ENCODE measurements at regions not wholly inside any gene's neighbourhood (a gene's known extent, or its start where the extent isn't known, plus 50 kb on each side); places are given as distances from the start of the nearest gene placed in this dataset.

DNA sequence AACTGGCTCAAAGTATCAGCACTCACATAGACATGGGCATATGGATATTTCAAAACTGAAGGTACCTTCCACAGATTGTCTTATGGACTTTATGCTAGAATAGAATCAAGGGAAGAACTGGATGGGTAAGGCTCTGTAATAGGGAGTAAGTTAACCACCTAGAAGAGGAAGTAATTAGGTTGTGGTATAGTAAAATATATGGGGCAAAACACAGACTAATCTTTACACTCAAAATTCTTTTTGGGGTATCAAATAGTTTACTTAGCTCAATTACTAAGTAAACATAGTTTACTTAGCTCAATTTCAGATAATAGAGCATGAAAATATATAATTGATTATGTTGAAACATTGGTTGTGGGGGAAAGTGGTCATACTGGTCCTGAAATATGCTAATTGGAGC, 94.2 kb upstream of the ATXN1 start:
- no peak for DNase-seq (ENCODE audit: low read depth)

DNA sequence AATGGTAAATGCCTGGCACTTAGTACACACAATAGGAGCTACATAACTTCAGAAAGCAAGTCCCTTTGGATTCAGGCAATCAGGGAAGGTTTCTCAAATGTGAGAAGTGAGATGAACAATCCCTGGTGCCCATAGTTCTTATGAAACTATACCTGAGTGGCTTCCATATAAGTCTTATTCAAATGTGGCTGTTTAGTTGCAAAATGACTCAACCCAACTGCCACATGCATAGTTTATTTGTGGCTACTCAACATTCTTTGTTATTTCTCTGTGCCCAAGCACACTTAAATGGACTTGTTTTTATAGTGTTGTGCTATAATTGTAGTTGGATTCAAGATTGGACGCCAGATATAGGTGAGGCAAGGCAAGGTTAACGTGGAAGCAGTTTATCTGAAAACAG, 93.7 kb upstream of the ATXN1 start:
- no peak for DNase-seq (ENCODE audit: low read depth)

DNA sequence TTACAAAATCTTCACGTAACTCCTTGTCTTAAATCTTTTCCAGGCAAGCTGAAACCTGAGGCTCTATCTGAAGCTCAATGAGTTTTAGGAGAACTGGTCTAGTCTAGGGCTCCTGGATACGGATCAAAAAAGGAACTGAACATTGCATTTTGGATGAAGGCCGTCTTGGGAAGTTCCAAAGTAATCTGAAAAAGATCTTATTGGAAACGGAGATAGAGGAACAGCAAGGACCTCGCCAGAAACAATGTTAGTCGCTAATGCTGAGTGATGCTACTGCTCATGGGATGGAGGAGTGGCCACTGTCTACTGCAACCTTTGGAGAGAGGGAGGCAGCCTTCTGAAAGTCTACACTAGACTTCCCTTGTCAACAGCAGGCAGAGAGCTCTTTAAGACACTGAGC, 91.4 kb upstream of the ATXN1 start:
- no peak for DNase-seq (ENCODE audit: low read depth)

DNA sequence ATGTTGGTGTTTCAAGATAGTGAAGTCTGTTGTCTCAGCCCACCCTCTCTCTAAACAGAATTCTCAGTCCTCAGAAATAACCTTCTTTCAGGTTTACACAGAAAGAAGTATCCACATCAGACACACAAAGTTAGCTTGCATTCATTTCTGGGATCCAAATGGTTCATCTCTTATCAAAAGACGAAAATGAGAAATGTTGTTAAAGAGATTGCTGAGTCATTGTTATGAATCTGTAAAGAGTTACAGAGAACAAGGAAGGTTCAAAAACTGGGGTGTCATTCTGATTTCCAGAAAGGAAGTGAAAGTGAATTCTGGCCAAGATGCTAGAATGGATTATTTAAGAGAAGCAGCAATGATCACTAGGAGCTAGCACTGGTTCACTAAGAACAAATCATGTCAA, 90.5 kb upstream of the ATXN1 start:
- no peak for DNase-seq (ENCODE audit: low read depth)

DNA sequence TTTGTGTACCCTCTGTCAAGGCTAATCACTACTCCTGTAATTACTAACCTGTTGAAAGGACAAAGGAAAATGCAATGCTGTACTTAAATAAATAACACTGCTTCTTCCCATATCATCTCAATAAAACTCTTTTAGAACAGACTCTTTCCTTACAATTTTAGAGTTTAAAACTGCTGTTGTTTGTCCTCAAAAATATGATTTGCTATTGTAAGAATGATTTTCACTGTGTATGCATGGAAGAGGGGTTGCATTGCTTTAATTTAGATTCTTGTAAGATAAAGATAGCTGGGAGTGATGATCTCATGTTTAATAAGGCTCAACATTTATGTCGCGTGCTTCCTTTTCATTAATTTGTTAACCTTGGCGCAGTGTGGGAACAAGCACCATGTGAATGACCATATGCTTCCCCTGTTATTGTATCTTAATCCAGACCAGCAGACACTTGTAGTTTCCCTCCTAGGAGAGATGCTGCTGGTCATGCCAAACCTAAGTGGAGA, 89.8 kb upstream of the ATXN1 start:
- no peak for DNase-seq (ENCODE audit: low read depth)

DNA sequence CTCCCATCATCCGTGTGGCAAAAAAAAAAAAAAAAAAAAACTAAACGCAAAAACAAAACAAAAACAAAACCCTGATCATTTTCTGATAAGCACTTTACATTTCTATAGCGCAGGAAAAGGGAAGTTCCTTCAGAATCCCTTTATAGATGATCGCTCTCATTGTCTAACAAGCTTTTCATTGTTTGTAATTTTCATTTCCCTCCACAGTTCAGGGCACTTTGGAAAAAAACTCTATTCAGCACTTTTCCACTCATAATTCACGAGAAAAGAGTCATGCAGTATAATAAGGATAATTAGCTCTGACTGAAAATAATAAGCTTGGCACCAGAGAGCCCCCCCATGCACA, 89.4 kb upstream of the ATXN1 start:
- no peak for DNase-seq (ENCODE audit: low read depth)

DNA sequence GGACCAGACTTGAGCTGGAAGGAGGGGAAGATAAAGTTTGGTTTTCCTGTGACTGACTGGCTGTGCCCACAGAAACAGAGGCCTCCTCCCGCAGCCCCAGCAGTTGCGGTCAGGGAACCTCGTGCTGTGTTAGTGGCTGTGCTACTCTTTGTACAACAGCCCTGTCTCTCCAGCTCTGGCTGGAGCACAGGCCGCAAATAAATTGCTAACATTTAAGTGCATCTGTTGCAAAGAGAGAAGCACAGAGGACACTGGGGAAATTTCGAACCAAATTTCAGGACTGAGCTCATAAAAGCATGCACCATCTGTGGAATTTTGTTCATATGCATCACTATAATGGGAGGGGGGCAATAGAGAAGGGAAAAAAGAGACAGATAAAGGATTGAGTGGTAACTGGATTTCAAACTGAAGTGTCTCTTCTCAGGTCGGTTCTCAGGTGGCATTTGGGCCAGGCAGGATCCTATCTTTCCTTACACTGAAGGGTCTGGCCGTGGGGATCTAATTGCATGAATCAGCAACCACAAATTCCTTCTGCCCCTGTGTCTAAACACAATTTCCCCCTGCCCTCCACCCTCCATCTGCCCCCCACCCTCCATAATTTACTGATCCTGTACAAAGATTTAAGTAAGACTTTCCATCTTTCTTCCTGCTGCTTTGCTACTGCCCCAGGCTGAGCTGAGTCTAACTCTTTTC, 88.9 kb upstream of the ATXN1 start:
- DNase-seq (ENCODE audit: low read depth), result no peak

DNA sequence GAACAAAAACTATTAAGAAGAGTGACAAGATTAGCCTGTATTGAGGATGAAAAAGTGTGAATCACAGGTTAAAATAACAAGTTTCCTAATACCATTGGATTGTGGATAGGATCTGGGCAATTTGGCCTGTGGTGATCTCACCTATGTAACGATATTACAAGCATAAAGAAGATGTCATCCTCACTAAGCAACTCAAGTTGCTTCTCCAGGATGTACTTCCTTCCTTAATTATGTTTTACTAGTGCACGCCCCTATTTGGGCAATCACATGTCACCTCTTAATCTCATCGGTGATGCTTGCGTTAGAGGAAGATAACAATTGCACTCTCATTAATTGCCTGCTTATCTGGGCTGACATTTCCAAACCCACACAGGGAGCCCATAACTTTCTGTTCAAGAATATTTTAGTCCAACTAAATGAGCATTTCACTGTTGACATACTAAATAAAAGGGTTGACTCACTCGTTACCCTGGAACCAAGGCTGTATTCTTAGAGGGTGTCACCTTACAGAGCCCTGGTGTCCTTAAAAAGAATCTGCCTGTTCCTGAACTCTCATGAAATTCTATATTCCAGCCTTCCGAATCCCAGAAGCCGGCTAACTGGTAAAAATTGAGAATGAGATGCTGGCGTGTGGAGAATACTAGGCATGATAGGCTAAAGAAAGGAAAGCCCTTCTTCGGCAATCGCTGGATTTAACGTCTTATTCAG, 88.2 kb upstream of the ATXN1 start:
- DNase-seq (ENCODE audit: low read depth), result no peak

DNA sequence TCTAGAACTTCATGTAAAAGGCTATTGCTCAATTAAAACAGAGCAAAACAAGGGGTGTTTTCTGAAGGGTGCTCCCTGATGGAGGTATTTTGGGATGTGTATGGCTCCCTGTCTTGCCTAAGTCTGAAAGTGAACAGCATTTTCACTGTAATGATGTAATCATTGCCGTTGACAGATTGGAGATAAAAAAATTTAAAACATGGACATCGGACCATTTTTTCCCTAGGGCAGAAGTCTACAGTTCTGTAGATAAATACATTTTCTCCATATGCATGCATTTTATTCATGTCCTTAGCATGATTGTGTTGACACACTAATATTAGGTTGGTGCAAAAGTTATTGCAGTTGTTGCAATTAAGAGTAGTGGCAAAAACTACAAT, 85.1 kb upstream of the ATXN1 start:
- no peak for DNase-seq (ENCODE audit: low read depth)

DNA sequence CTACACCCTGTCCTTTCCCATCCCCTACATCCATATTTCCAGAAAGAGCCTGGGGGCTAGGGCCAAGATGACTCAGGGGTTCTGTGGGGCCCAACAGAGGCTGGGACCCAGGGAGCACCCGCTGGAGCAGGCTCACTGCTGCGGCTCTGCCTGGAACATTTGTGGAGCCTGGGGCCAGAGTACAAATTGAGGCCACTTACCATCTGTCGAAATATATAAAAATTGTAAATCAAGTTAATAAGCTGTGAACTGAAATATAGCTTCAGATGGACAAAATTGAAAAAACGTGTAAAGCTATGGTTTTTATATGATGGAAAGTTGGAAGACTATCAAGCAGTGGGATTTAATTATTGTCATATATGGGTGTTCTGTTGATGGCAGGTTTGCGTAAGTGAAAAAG, 82.9 kb upstream of the ATXN1 start:
- DNase-seq (ENCODE audit: low read depth), result no peak

DNA sequence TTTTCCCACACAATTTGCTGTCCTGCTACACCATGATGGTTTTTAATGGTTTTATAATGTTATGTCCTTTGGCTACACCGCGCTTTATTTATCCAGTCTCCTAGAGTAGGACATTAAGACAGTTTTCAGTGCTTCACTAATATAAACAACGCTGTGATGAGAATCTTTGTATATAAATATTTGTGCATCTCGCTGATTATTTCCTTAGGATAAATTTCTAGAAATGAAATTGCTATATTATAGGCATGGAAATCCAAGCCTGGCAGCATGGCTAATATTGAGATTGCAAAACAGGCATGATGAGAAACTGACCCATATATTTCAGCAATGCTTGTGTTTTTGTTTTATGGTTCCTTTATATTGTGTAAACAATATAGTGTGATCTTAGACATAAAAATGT, 81.4 kb upstream of the ATXN1 start:
- DNase-seq (ENCODE audit: low read depth), result no peak

DNA sequence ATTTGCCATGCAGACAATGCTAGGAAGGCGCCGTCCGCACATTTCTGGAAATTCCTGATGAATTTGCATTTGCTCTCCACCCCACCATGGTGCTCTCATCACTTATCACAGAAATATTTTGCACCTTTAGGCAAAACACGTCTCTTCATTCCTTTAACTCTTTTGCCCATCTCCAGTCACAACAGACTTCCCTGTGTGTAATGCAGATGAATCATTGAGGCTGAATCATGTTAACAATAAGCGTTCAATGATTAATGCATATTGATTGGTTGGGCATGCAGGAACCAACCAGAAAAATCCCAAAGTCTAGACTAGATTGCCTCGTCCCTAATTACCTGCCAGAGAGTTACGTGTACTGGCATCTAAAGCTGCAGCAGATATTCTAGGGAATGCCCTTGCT, 80.0 kb upstream of the ATXN1 start:
- DNase-seq (ENCODE audit: low read depth), result no peak

DNA sequence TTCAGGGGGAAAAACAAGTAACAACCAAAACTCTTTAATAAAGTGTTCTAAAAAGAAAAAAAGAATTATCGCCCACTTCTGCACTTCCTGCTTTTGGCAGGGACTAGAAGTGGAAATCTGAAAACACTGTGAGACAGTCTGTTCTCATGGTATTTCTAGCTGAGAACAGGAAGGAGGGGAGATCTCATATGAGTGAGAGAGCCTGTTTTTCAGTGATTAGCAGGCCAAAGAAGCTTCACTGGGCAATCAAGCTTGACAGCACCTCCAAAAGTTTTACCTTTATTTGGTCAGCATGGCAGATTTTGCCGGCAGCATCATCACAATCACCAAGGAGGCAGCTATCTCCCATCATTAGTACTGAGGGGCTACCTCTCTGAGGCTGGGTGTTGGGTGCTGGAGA, 79.5 kb upstream of the ATXN1 start:
- DNase-seq (ENCODE audit: low read depth), result no peak

DNA sequence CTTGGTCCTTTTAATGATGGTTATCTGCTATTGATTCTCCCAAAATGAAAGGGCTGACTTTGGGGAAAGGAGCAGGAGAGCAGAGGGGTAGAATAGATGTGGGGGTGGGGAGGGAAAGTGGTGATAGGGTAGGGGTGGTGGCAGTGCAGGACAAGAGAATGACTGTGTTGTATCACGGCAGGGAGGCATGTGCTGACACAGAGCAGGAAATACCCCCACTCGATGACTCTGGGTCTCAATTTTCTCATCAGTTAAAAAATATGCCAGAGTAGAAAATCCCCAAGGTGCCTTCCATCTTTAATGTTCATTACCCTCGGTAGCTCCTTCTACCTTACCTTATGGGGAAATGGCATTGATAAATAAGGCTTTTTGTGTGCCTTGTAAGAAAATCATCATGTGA, 79.0 kb upstream of the ATXN1 start:
- DNase-seq (ENCODE audit: low read depth), result no peak

DNA sequence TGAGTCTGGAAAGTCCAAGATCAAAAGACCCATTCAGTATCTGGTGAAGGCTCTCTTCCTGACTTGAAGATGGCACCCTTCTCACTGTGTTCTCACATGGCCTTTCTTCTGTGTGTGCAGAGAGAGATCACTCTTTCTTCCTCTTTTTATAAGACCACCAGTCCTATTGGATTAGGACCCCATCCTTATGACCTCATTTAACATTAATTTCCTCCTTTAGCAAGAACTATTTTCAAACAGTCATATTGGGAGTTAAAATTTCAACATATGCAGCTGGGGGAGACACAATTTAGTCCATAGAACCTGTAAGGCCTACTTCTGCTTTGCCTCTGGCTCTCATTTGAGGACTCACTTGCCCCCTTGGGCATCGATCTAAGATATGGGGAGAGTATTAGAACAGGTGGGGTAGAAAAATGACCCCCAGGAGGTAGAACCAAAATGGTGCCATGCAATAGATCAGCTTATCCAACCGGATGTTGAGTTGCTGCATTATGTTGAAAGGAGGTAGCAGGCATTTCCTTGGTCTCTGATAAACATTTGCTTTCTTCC, 78.4 kb upstream of the ATXN1 start:
- no peak for DNase-seq (ENCODE audit: low read depth)

DNA sequence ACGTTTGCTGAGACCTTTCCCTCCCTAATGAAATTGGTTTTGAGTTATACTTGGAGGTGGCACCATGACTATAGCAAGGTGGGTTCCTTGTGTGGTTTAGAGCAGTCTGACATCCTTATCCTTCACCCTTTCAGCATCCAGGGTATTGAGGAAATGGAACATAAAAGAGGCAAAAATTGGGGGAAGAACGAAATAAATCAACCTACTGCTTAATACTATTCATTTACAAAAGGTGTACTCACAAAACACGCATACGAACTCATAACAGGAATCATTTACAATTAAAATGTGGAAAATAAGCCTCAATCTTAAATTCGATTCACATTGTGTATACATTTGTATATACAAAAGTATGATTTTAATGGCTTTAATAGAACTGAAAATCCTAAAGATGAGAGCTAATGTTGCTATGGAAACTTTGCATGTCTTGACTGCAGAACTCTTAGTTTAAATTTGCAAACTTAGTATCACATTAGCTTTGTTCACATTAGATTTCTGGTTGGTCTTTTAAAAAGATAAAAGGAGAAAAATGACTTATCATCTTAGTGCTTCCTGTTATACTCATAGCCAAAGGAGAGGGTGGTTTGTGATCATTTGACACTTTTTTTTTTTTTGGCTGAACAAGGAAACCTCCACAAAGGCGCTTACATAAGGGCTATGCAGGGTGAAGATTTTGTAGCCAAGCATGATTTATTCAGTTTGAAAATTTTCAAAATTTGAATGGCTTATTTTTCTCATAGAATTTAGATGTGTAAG, 76.1 kb upstream of the ATXN1 start:
- DNase-seq (ENCODE audit: low read depth), result no peak

DNA sequence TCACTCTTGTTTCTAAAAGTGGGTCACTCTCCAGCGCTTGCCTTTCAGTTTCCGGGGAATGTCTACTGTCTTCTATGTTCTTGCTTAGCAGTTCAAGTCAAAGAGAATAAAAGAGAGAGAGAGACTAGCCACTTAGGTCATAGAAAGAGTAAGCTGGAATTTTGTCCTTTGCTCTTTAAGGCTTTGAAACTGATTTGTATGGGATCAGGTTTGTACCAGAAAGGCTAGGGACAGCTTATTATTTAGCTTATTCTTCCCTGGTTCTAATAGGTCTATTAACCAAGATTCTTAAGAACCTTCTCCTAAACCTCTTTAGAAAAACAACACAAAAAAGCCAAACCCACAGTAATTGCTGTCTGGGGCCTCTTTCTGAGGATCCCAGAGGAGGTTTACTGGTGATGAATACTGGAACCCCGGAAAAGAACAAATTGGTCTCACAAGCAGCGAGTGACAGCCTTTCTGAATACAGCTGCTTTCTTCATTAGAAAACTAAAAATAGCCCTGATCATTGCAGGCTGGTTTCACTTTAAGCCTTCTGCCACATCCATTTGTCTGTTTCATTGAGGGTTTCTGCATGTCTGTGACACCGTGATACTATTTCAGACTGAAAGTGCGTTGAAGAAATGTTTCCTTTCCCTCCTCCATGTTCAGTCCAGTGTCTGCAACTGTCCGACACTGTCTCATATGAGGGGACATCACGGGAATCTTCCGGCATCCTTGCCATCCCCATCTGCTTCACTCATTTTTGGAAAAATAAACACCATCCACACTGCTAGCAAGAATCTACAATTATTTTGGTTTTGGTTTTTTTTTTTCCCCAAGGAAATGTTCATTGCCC, 75.1 kb upstream of the ATXN1 start:
- DNase-seq (ENCODE audit: low read depth), result peak; percentile 35

DNA sequence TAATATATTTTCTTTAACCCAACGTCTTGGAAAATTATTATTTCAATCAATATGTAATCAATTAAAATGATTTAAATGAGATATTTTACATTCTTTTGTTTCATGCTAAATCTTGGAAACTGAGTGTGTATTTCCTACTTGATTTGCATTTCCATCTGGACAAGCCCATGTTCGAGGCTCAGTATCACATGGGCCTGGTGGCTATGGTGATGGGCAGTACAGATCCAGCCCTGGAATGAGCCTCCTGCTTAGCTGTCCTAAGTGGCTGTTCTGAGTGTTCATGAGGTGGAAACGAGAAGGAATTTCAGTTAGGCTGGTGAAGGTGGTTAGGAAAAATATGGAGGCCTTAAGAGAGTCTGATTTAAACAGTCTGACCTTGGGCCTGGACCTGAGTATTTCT, 73.0 kb upstream of the ATXN1 start:
- no peak for DNase-seq (ENCODE audit: low read depth)

DNA sequence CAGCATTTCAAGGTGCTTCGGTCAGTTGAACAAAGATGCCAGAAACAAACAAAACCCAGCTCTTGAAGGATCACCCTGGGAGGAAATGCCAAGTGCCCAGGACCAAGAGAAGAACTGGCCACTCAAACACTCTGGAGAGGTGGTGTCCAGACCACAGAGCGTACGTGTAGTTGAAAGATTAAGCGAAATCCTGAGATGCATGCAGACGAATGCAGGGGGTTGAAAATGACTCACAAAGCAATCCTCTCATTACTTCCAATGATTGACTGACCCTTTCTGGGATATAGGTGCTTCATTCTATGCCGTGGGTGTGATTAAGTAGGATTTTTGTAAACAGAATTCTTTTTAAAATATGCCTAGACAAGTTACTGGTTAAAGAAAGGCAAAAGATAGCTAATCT, 71.5 kb upstream of the ATXN1 start:
- no peak for DNase-seq (ENCODE audit: low read depth)

DNA sequence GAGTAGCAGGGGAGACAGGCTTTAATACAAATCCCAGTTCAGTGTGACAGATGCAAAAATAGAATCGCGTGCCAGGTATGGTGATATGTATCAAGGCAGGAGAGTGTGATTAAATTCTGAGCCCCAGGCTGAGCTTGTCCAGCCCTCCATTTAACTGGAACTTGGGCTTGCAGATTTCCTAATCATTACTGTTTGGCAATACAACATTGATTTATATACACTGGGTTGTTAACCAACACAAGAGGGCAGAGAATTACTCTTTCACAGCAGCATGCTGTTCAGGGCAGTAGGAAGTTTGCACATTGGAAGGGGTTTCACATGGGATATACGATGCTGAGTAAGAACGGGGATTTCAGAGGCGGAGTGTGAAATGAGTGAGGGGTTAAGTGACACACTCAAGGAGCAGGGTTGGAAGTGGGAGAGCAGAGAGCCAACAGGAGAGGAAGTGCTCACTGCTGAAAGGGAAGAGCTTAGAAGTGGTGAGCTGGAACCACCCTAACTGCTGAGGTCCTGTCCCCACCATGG, 70.8 kb upstream of the ATXN1 start:
- no peak for DNase-seq (ENCODE audit: low read depth)

DNA sequence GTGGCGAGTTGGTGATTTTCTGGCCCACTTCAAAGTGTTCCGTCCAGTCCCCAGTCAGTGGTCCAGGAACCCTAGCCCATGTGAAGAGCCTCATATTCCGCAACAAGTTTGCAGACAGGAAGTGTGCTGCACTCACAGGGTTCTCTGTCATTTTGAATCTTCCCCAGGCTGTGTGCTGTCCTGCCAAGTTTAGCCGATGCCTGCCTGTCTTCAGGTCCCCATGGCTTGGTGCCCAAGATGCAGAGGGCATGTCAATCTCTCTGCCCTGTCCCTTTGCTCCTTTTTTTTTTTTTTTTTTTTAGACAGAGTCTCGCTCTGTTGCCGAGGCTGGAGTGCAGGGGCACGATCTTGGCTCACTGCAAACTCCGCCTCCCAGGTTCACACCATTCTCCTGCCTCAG, 69.9 kb upstream of the ATXN1 start:
- no peak for DNase-seq (ENCODE audit: low read depth)

DNA sequence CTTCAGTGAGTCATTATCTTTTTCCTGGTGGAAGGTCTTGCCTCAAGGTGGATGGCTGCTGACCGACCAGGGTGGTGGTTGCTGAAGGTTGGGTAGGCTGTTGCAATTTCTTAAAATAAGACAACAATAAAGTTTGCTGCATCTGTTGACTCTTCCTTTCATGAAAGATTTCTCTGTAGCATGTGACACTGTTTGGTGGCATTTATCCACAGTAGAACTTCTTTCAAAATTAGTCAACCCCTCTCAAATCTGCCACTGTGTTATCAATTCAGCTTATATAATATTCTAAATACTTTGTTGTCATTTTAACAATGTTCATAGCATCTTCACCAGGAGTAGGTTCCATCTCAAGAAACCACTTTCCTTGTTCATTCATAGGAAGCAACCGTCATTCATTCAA, 66.8 kb upstream of the ATXN1 start:
- DNase-seq (ENCODE audit: low read depth), result no peak
